B cell (primary cell): ENCODE measurements at regions not wholly inside any gene's neighbourhood (a gene's known extent, or its start where the extent isn't known, plus 50 kb on each side); places are given as distances from the start of the nearest gene placed in this dataset.

Experiments used
- ATAC-seq: fragments of 200-7000 bp; cut with Tn5 transposase; one replicate; pipeline ENCODE4 v1.10.0; 2021; ENCODE audit warnings: low read depth, mild to moderate bottlenecking, moderate number of reproducible peaks, moderate library complexity
- CTCF ChIA-PET: fragments of 350-600 bp; sonication (Branson Sonifier 250); formaldehyde crosslinking; loops from one replicate; lab custom pipeline; 2021; ENCODE audit warnings: antibody characterized with exemption, inconsistent platforms; lab: Charles Lee
- POLR2A ChIA-PET: fragments of 350-600 bp; sonication (Branson Sonifier 250); formaldehyde crosslinking; loops from one replicate; lab custom pipeline; 2021; ENCODE audit warnings: antibody characterized with exemption; lab: Charles Lee
- DNase-seq: peaks from one replicate; pipeline ENCODE4 v3.0.0; 2013
- H2AFZ ChIP-seq: 2 replicates; pipeline ENCODE4 v1.6.1; 2012; ENCODE audit warnings: mild to moderate bottlenecking, low read depth, low read length; ENCODE audit not compliant: insufficient read depth, poor library complexity, severe bottlenecking
- H3K27ac ChIP-seq, 2 donors: 1 replicate in 1 of 2; 2 replicates in 1 of 2; pipeline ENCODE4 v1.5.1; 2012 to 2013; ENCODE audit warnings: low read length in 2 of 2, mild to moderate bottlenecking in 2 of 2, moderate library complexity in 1 of 2
- H3K27me3 ChIP-seq, 4 experiments: fragments of 200-600 bp in 1 of 4; sonication (generic) in 1 of 4; replicated peaks in 1 of 4; 1 replicate in 2 of 4; 2 replicates in 2 of 4; pipeline versions ENCODE4 v1.6.1 to v1.7.0; 2013 to 2016; ENCODE audit warnings: low read length in 3 of 4, mild to moderate bottlenecking in 2 of 4, mixed read lengths in 1 of 4, moderate library complexity in 1 of 4; ENCODE audit not compliant: insufficient read depth in 4 of 4, control insufficient read depth in 3 of 4; ENCODE audit errors: control extremely low read depth in 1 of 4
- H3K36me3 ChIP-seq, 2 experiments: replicated peaks in 1 of 2; 1 replicate in 1 of 2; 2 replicates in 1 of 2; pipeline versions ENCODE4 v1.6.1 to v1.7.1; 2013; ENCODE audit warnings: low read length in 1 of 2; ENCODE audit not compliant: insufficient read depth in 2 of 2, control insufficient read depth in 1 of 2; ENCODE audit errors: control extremely low read depth in 1 of 2, extremely low read depth in 1 of 2
- H3K4me1 ChIP-seq, 2 donors: fragments of 200-600 bp in 1 of 2; sonication (generic) in 1 of 2; 1 replicate in 1 of 2; 2 replicates in 1 of 2; pipeline versions ENCODE4 v1.5.1 to v1.6.1; 2013 to 2017; ENCODE audit warnings: low read length in 2 of 2; ENCODE audit not compliant: control insufficient read depth in 2 of 2, insufficient read depth in 2 of 2
- H3K4me2 ChIP-seq: replicated peaks from 2 replicates; pipeline ENCODE3; 2012; ENCODE audit warnings: mild to moderate bottlenecking, low read depth, low read length; ENCODE audit not compliant: poor library complexity, severe bottlenecking
- H3K4me3 ChIP-seq, 5 experiments: fragments of 200-600 bp in 1 of 5; sonication (generic) in 1 of 5; 1 replicate in 3 of 5; 2 replicates in 2 of 5; pipeline versions ENCODE4 v1.5.1 to v1.7.0; 2011 to 2016; ENCODE audit warnings: low read length in 4 of 5, mild to moderate bottlenecking in 4 of 5, low read depth in 2 of 5, control low read depth in 1 of 5, moderate library complexity in 1 of 5; ENCODE audit not compliant: insufficient read depth in 1 of 5; ENCODE audit errors: control extremely low read depth in 1 of 5, extremely low read depth in 1 of 5
- H3K79me2 ChIP-seq: fragments of 200-600 bp; sonication (generic); one replicate; pipeline ENCODE4 v1.6.0; 2016; ENCODE audit warnings: low read length; ENCODE audit not compliant: control insufficient read depth, insufficient read depth
- H3K9ac ChIP-seq: fragments of 200-600 bp; sonication (generic); 2 replicates; pipeline ENCODE4 v1.6.1; 2017; ENCODE audit warnings: mild to moderate bottlenecking, low read length, moderate library complexity
- H3K9me3 ChIP-seq, 3 donors: one replicate each; pipeline versions ENCODE4 v1.6.1 to v1.7.1; 2013; ENCODE audit warnings: low read length in 2 of 3; ENCODE audit not compliant: control insufficient read depth in 2 of 3, insufficient read depth in 1 of 3; ENCODE audit errors: control extremely low read depth in 1 of 3
- H4K20me1 ChIP-seq: 2 replicates; pipeline ENCODE4 v1.6.0; 2012; ENCODE audit warnings: mild to moderate bottlenecking, low read length; ENCODE audit not compliant: insufficient read depth, control insufficient read depth, poor library complexity, severe bottlenecking
- H3K27ac Mint-ChIP-seq: one replicate; pipeline ENCODE4 v1.8.0; 2021; ENCODE audit warnings: mixed read lengths
- H3K27me3 Mint-ChIP-seq: one replicate; pipeline ENCODE4 v1.8.0; 2021; ENCODE audit warnings: mixed read lengths
- H3K4me1 Mint-ChIP-seq: one replicate; pipeline ENCODE4 v1.8.0; 2021; ENCODE audit warnings: mixed read lengths
- H3K4me3 Mint-ChIP-seq: one replicate; pipeline ENCODE4 v1.8.0; 2021; ENCODE audit warnings: mixed read lengths
- H3K9me3 Mint-ChIP-seq: one replicate; pipeline ENCODE4 v1.8.0; 2022; ENCODE audit warnings: mixed read lengths; ENCODE audit not compliant: insufficient read depth
- CTCF ChIP-seq: fragments of 200-600 bp; IDR thresholded peaks from one replicate; pipeline ENCODE4 v1.8.0; 2022; ENCODE audit warnings: antibody characterized with exemption, mild to moderate bottlenecking
- EZH2 ChIP-seq: IDR thresholded peaks from 2 replicates; pipeline ENCODE4 v1.6.1; 2012; ENCODE audit warnings: borderline replicate concordance, low read depth, mild to moderate bottlenecking, moderate library complexity, low read length; ENCODE audit not compliant: insufficient read depth, poor library complexity, severe bottlenecking
- WGBS: methylation state at CpG from one replicate; pipeline ENCODE4 v1.1.5; 2013; ENCODE audit warnings: missing lambda C conversion rate; ENCODE audit not compliant: insufficient coverage; 5-methylcytosine and 5-hydroxymethylcytosine counted together
- intact Hi-C: fragments of 100-400 bp; cut with micrococcal nuclease; formaldehyde crosslinking; loops from one replicate; pipeline ENCODE4 v1.10.0; 2022

DNA sequence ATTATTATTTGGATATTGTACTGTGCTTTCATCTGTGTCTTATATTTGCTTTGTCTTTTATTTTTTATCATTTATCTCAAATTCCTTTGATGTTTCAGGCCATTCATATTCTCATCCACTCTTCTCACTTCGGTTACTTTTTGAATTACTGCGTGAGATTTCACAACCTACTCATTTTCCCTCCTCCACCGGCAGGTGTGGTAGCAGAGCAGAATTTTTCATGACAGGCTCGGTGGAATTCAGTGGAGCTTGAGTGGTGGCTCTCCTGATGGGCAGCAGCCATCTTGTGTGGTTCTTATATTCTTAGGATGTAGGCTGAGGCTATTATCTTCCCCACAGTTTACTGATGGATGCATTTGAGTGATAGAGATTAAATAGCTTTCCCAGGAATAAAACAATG, 92.3 kb upstream of the IVNS1ABP start:
- H3K27ac Mint-ChIP-seq: peak overlapping the region; percentile 47
- no peak overlapping the region for H2AFZ ChIP-seq
- no peak for ATAC-seq

GRCh38 chr1:185408700-185409270, 91.7 kb upstream of the IVNS1ABP start:
- WGBS: no CpG with 5 or more reads among the region's 5 CpGs
- ATAC-seq (no peak), DNase-seq (peak; percentile 23)
- Histone ChIP-seq H4K20me1 (no peaks in the 10 kb centered on the region), H2AFZ (no peak overlapping the region), H3K9me3 (peaks cover 0 to 4% (median 3%) of the 10 kb centered on the region in 3 donors), H3K79me2 (no peaks in the 10 kb centered on the region), H3K4me2 (peak overlapping the region; percentile 5), H3K4me3 (no peak overlapping the region), H3K4me1 (peaks cover 3 to 4% of the 10 kb centered on the region in 2 donors), H3K9ac (no peak overlapping the region), H3K27ac (no peak overlapping the region), H3K27me3 (no peaks in the 10 kb centered on the region), H3K36me3 (no peaks in the 10 kb centered on the region)
- TF ChIP-seq CTCF (no peak), EZH2 (no peak)
- H3K9me3 Mint-ChIP-seq: peaks cover 2% of the 10 kb centered on the region
- H3K4me3 Mint-ChIP-seq: peak overlapping the region; percentile 65
- intact Hi-C loops: no loop called here
- peaks cover 20% of the 10 kb centered on the region for H3K4me1 Mint-ChIP-seq
- ChIA-PET POLR2A (no interaction called here), CTCF (no interaction called here)
- no peaks in the 10 kb centered on the region for H3K27me3 Mint-ChIP-seq
- H3K27ac Mint-ChIP-seq: no peak overlapping the region

More for the DNA sequence above, 92.3 kb upstream of the IVNS1ABP start:
- H3K4me1 ChIP-seq: peaks cover 3 to 4% of the 10 kb centered on the region in 2 donors
- no peak overlapping the region for H3K9ac ChIP-seq
- H3K27me3 ChIP-seq: no peaks in the 10 kb centered on the region
- DNase-seq: no peak
- H3K27ac ChIP-seq: no peak overlapping the region
- Mint-ChIP-seq H3K27me3 (no peaks in the 10 kb centered on the region), H3K9me3 (peaks cover 2% of the 10 kb centered on the region), H3K4me1 (peaks cover 20% of the 10 kb centered on the region), H3K4me3 (no peak overlapping the region)
- intact Hi-C loops: no loop called here
- peaks cover 0 to 4% (median 3%) of the 10 kb centered on the region in 3 donors for H3K9me3 ChIP-seq
- H4K20me1 ChIP-seq: no peaks in the 10 kb centered on the region
- WGBS: no CpG with 5 or more reads among the region's 4 CpGs
- H3K4me2 ChIP-seq: peak overlapping the region; percentile 5
- H3K4me3 ChIP-seq: no peak overlapping the region
- ChIA-PET CTCF (no interaction called here), POLR2A (no interaction called here)
- H3K36me3 ChIP-seq: no peaks in the 10 kb centered on the region
- H3K79me2 ChIP-seq: no peaks in the 10 kb centered on the region
- no peak for TF ChIP-seq EZH2
- TF ChIP-seq CTCF: no peak
